ENCODE measurements at regions not wholly inside any gene's neighbourhood (a gene's known extent, or its start where the extent isn't known, plus 50 kb on each side); places are given as distances from the start of the nearest gene placed in this dataset.

DNA sequence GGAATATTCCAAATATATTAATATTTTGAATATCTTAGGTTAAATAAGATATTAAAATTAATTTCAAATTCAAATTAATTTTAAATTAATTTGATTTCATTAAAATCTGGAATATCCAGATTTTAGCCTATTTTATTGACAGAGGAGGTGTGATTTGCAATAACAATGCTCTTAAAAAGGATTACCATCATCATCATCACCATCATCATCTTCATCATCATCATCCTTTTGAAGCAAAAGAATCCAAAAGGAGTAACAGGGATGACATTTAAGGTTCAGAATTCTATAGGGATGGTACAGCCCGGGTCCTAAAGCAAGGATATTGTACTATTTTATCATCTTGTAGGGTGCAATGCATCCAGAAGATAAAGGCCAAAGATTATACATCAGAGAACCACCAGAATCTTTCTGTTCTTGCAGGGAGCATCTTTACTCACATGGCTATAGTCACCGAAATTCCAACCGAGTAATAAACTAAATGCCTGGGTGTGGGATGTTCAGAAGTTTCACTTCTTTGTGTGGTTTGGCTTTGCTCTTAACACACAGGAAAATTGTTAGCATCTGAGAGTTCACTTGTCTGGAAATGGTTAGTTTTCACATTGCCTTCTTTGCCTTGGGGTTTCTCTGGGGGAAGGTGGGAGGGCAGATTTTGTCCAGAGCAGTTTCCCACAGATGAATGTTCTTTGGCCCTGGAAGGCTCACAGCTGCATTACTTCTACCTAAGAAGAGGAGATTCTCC lies 99.1 kb upstream of the ITGA6 start (continued):
- TF ChIP-seq CHD7 (IDR thresholded peaks at IDR 0.05; ENCODE audit: insufficient replicate concordance, low read length) (no peak), YY1 (IDR thresholded peaks at IDR 0.05; ENCODE audit: low read depth, low read length) (no peak), POU5F1 (IDR thresholded peaks at IDR 0.05; ENCODE audit: low read depth, low read length) (no peak), SAP30 (IDR thresholded peaks at IDR 0.05; ENCODE audit: insufficient read depth, insufficient replicate concordance, low read length) (no peak), SRF (IDR thresholded peaks at IDR 0.05; ENCODE audit: low read depth, low read length) (no peak), ATF3 (IDR thresholded peaks at IDR 0.05; ENCODE audit: insufficient read depth, low read depth, low read length) (no peak), SP1 (IDR thresholded peaks at IDR 0.05; ENCODE audit: low read depth, low read length) (no peak), RBBP5 (IDR thresholded peaks at IDR 0.05; ENCODE audit: borderline replicate concordance, low read depth, low read length) (no peak), POLR2A (IDR thresholded peaks at IDR 0.05; ENCODE audit: control extremely low read depth in 1 of 2, low read depth in 2 of 2, low read length in 2 of 2) (no peak)
